CD4-positive, alpha-beta T cell (primary cell): ENCODE measurements at regions not wholly inside any gene's neighbourhood (a gene's known extent, or its start where the extent isn't known, plus 50 kb on each side); places are given as distances from the start of the nearest gene placed in this dataset.

ENCODE experiments used
- ATAC-seq: fragments of 200-7000 bp; cut with Tn5 transposase; one replicate; pipeline ENCODE4 v1.10.0; 2022; ENCODE audit warnings: mild to moderate bottlenecking; ENCODE audit not compliant: poor library complexity
- CTCF ChIA-PET: fragments of 350-600 bp; sonication (Branson Sonifier 250); formaldehyde crosslinking; loops from one replicate; lab custom pipeline; 2021; ENCODE audit warnings: antibody characterized with exemption, inconsistent platforms; lab: Charles Lee
- POLR2A ChIA-PET: fragments of 350-600 bp; sonication (Branson Sonifier 250); formaldehyde crosslinking; loops from one replicate; lab custom pipeline; 2021; ENCODE audit warnings: antibody characterized with exemption, inconsistent platforms; lab: Charles Lee
- DNase-seq, 14 experiments: peaks; one replicate each; pipeline ENCODE4 v3.0.0-alpha.2; 2013 to 2020; ENCODE audit warnings: mixed read lengths in 2 of 14
- H3K27ac ChIP-seq, 2 donors: one replicate each; pipeline versions ENCODE4 v1.5.1 to v1.7.0; 2013; ENCODE audit warnings: low read length in 2 of 2, low read depth in 1 of 2, mild to moderate bottlenecking in 1 of 2
- H3K27me3 ChIP-seq, 2 experiments: 1 replicate in 1 of 2; 2 replicates in 1 of 2; pipeline versions ENCODE4 v1.6.1 to v1.7.0; 2013; ENCODE audit warnings: low read length in 2 of 2, control low read depth in 1 of 2, mild to moderate bottlenecking in 1 of 2, moderate library complexity in 1 of 2; ENCODE audit not compliant: insufficient read depth in 2 of 2, control insufficient read depth in 1 of 2
- H3K36me3 ChIP-seq: one replicate; pipeline ENCODE4 v1.6.1; 2013; ENCODE audit warnings: low read length, control low read depth; ENCODE audit not compliant: insufficient read depth
- H3K4me1 ChIP-seq: one replicate; pipeline ENCODE4 v1.6.1; 2013; ENCODE audit warnings: low read length, control low read depth; ENCODE audit not compliant: insufficient read depth
- H3K4me3 ChIP-seq: one replicate; pipeline ENCODE4 v1.5.1; 2013; ENCODE audit warnings: mild to moderate bottlenecking, low read length, moderate library complexity
- H3K9me3 ChIP-seq, 2 experiments: 1 replicate in 1 of 2; 2 replicates in 1 of 2; pipeline versions ENCODE4 v1.6.1 to v1.7.0; 2013; ENCODE audit warnings: low read length in 2 of 2, mild to moderate bottlenecking in 2 of 2, control low read depth in 1 of 2, moderate library complexity in 1 of 2; ENCODE audit not compliant: control insufficient read depth in 1 of 2, insufficient read depth in 1 of 2
- H3K27ac Mint-ChIP-seq: one replicate; pipeline ENCODE4 v1.8.0; 2020; ENCODE audit warnings: mixed read lengths
- H3K27me3 Mint-ChIP-seq: one replicate; pipeline ENCODE4 v1.8.0; 2021; ENCODE audit warnings: mixed read lengths
- H3K36me3 Mint-ChIP-seq: one replicate; pipeline ENCODE4 v1.8.0; 2021; ENCODE audit warnings: low read depth, mixed read lengths
- H3K4me1 Mint-ChIP-seq: one replicate; pipeline ENCODE4 v1.8.0; 2021; ENCODE audit warnings: low read depth, mixed read lengths
- H3K4me3 Mint-ChIP-seq: one replicate; pipeline ENCODE4 v1.8.0; 2020; ENCODE audit warnings: mild to moderate bottlenecking, mixed read lengths
- H3K9me3 Mint-ChIP-seq: one replicate; pipeline ENCODE4 v1.8.0; 2020; ENCODE audit warnings: mixed read lengths
- CTCF ChIP-seq: fragments of 200-600 bp; IDR thresholded peaks from one replicate; pipeline ENCODE4 v1.8.0; 2022; ENCODE audit warnings: antibody characterized with exemption, mild to moderate bottlenecking
- intact Hi-C, 2 experiments: fragments of 100-400 bp; cut with DNase I in 1 of 2; cut with micrococcal nuclease in 1 of 2; formaldehyde crosslinking; loops; one replicate each; pipeline versions ENCODE4 v1.15.1 to v1.9.0; 2023 to 2025; cut with DNase I, micrococcal nuclease

- Histone ChIP-seq H3K36me3 (no peaks in the 10 kb centered on the region), H3K4me3 (no peak overlapping the region), H3K4me1 (no peaks in the 10 kb centered on the region), H3K27ac (no peak overlapping the region), H3K27me3 (no peaks in the 10 kb centered on the region), H3K9me3 (no peaks in the 10 kb centered on the region)
- Mint-ChIP-seq H3K4me3 (no peak overlapping the region), H3K9me3 (no peaks in the 10 kb centered on the region), H3K4me1 (no peaks in the 10 kb centered on the region), H3K27me3 (peaks cover 13% of the 10 kb centered on the region), H3K36me3 (no peaks in the 10 kb centered on the region), H3K27ac (no peak overlapping the region)
- POLR2A ChIA-PET = no interaction called here
- DNase-seq = no peak
- no peak for TF ChIP-seq CTCF
- no peak for ATAC-seq
- intact Hi-C loops = no loop called here
- CTCF ChIA-PET = no interaction called here
These were observed 148.4 kb upstream of the SPRED2 start for GRCh38 chr2:65580824-65581223.

GRCh38 chr2:65579506-65580235 lies 147.3 kb upstream of the SPRED2 start:
- Histone ChIP-seq H3K9me3 (no peaks in the 10 kb centered on the region), H3K27ac (no peak overlapping the region), H3K36me3 (no peaks in the 10 kb centered on the region), H3K27me3 (no peaks in the 10 kb centered on the region), H3K4me3 (no peak overlapping the region), H3K4me1 (no peaks in the 10 kb centered on the region)
- ATAC-seq (no peak), DNase-seq (no peak)
- no peak for TF ChIP-seq CTCF
- no peaks in the 10 kb centered on the region for H3K4me1 Mint-ChIP-seq
- intact Hi-C loops = loop anchor here (5.0 to 10.0 kb wide), 2 partner anchors 392 to 515 kb away; no protein-coding TSS in a partner anchor
- H3K9me3 Mint-ChIP-seq = no peaks in the 10 kb centered on the region
- CTCF ChIA-PET = no interaction called here
- H3K27ac Mint-ChIP-seq = no peak overlapping the region
- no peaks in the 10 kb centered on the region for H3K36me3 Mint-ChIP-seq
- no peak overlapping the region for H3K4me3 Mint-ChIP-seq
- POLR2A ChIA-PET = no interaction called here
- H3K27me3 Mint-ChIP-seq = peaks cover 13% of the 10 kb centered on the region

- DNase-seq (no peak), ATAC-seq (no peak)
- Mint-ChIP-seq H3K27me3 (peaks cover 18% of the 10 kb centered on the region), H3K27ac (no peak overlapping the region), H3K36me3 (no peaks in the 10 kb centered on the region), H3K4me3 (no peak overlapping the region), H3K4me1 (no peaks in the 10 kb centered on the region), H3K9me3 (no peaks in the 10 kb centered on the region)
- Histone ChIP-seq H3K4me3 (no peak overlapping the region), H3K9me3 (no peaks in the 10 kb centered on the region), H3K4me1 (no peaks in the 10 kb centered on the region), H3K36me3 (no peaks in the 10 kb centered on the region), H3K27me3 (no peaks in the 10 kb centered on the region), H3K27ac (no peak overlapping the region)
- TF ChIP-seq CTCF = no peak
- ChIA-PET CTCF (no interaction called here), POLR2A (no interaction called here)
- intact Hi-C loops = loop anchor here (5.0 to 10.0 kb wide), 2 partner anchors 390 to 513 kb away; no protein-coding TSS in a partner anchor
These were observed 145.3 kb upstream of the SPRED2 start for GRCh38 chr2:65577654-65578053.
